Ramos (cell line): ENCODE measurements at regions not wholly inside any gene's neighbourhood (a gene's known extent, or its start where the extent isn't known, plus 50 kb on each side); places are given as distances from the start of the nearest gene placed in this dataset.

Experiments used
- in situ Hi-C: fragments of 300-500 bp; cut with MboI; formaldehyde crosslinking; loops from one replicate; pipeline ENCODE4 v1.14.3; 2022; ENCODE audit warnings: low sequenced_read_pairs; ENCODE audit not compliant: unreplicated experiment

- in situ Hi-C loops: loop anchor here (10.0 kb wide), 1 partner anchor 117 kb away; no protein-coding TSS in a partner anchor
Observed at GRCh38 chr22:23417327-23417726, 162.8 kb downstream of the IGLL1 start.

- in situ Hi-C loops: loop anchor here (10.0 kb wide), 1 partner anchor 119 kb away; no protein-coding TSS in a partner anchor
Observed at GRCh38 chr22:23416169-23416690, 163.9 kb downstream of the IGLL1 start.

GRCh38 chr22:23415490-23415851 lies 164.6 kb downstream of the IGLL1 start:
- in situ Hi-C loops: loop anchor here (10.0 kb wide), 1 partner anchor 119 kb away; no protein-coding TSS in a partner anchor

GRCh38 chr22:23414727-23415489 lies 165.2 kb downstream of the IGLL1 start:
- in situ Hi-C loops: loop anchor here (10.0 kb wide), 1 partner anchor 120 kb away; no protein-coding TSS in a partner anchor

- in situ Hi-C loops: loop anchor here (10.0 kb wide), 1 partner anchor 123 kb away; no protein-coding TSS in a partner anchor
Observed at GRCh38 chr22:23411739-23412138, 168.4 kb downstream of the IGLL1 start.

- in situ Hi-C loops: loop anchor here (10.0 kb wide), 1 partner anchor 124 kb away; no protein-coding TSS in a partner anchor
Observed at GRCh38 chr22:23410411-23410810, 169.7 kb downstream of the IGLL1 start.

- in situ Hi-C loops: loop anchor here (10.0 kb wide), 1 partner anchor 125 kb away; no protein-coding TSS in a partner anchor
Observed at GRCh38 chr22:23409976-23410375, 170.1 kb downstream of the IGLL1 start.

GRCh38 chr22:23408321-23408720 lies 171.8 kb downstream of the IGLL1 start:
- in situ Hi-C loops: no loop called here

GRCh38 chr22:23405366-23405851 lies 174.7 kb downstream of the IGLL1 start:
- in situ Hi-C loops: no loop called here

GRCh38 chr22:23404689-23405365 lies 175.3 kb downstream of the IGLL1 start:
- in situ Hi-C loops: no loop called here

- in situ Hi-C loops: no loop called here
Observed at GRCh38 chr22:23403720-23404688, 176.1 kb downstream of the IGLL1 start.

- in situ Hi-C loops: no loop called here
Observed at GRCh38 chr22:23403152-23403719, 176.9 kb downstream of the IGLL1 start.

GRCh38 chr22:23402275-23403151 lies 177.6 kb downstream of the IGLL1 start:
- in situ Hi-C loops: no loop called here

GRCh38 chr22:23401910-23402274 lies 178.2 kb downstream of the IGLL1 start:
- in situ Hi-C loops: no loop called here

- in situ Hi-C loops: no loop called here
Observed at GRCh38 chr22:23401111-23401909, 178.8 kb downstream of the IGLL1 start.

GRCh38 chr22:23400286-23400981 lies 179.7 kb downstream of the IGLL1 start:
- in situ Hi-C loops: no loop called here
